Breast epithelium (tissue), 4 donors: ENCODE measurements at regions not wholly inside any gene's neighbourhood (a gene's known extent, or its start where the extent isn't known, plus 50 kb on each side); places are given as distances from the start of the nearest gene placed in this dataset.
"Not testable (repeated sequence)": the region's sequence is repeated elsewhere in the genome, so short reads cannot be mapped to it uniquely, and the experiment has no call there.

Experiments
- DNase-seq, 2 donors: peaks; one replicate each; pipeline ENCODE4 v3.0.0-alpha.2; 2019; ENCODE audit warnings: low spot score in 2 of 2
- H3K27ac ChIP-seq, 2 donors: fragments of 200-600 bp; sonication (generic) in 1 of 2; one replicate each; pipeline ENCODE4 v1.5.1; 2016 to 2019; ENCODE audit warnings: mild to moderate bottlenecking in 1 of 2
- H3K27me3 ChIP-seq, 2 donors: fragments of 200-600 bp; sonication (generic) in 1 of 2; one replicate each; pipeline versions ENCODE4 v1.5.1 to v1.6.0; 2017 to 2019; ENCODE audit warnings: control low read depth in 1 of 2, mild to moderate bottlenecking in 1 of 2
- H3K36me3 ChIP-seq: fragments of 200-600 bp; one replicate; pipeline ENCODE4 v1.5.1; 2019
- H3K4me1 ChIP-seq, 2 donors: fragments of 200-600 bp; sonication (generic); one replicate each; pipeline ENCODE4 v1.5.1; 2016 to 2019; ENCODE audit warnings: control low read depth in 1 of 2
- H3K4me3 ChIP-seq, 3 donors: fragments of 200-600 bp; sonication (generic); 1 replicate in 2 of 3; 2 replicates in 1 of 3; pipeline ENCODE4 v1.5.1; 2016 to 2019; ENCODE audit warnings: mild to moderate bottlenecking in 3 of 3, moderate library complexity in 2 of 3
- H3K9me3 ChIP-seq, 2 donors: fragments of 200-600 bp; sonication (generic) in 1 of 2; one replicate each; pipeline ENCODE4 v1.5.1; 2016 to 2019; ENCODE audit warnings: control low read depth in 1 of 2
- CTCF ChIP-seq, 3 donors: fragments of 450-650 bp; IDR thresholded peaks; one replicate each; pipeline ENCODE4 v1.5.1; 2016 to 2017; ENCODE audit warnings: antibody characterized with exemption in 3 of 3, mild to moderate bottlenecking in 3 of 3, moderate library complexity in 3 of 3
- POLR2A ChIP-seq: fragments of 450-650 bp; IDR thresholded peaks from one replicate; pipeline ENCODE4 v1.6.1; 2016; ENCODE audit warnings: antibody characterized with exemption, mild to moderate bottlenecking, moderate library complexity
- POLR2AphosphoS5 ChIP-seq, 3 donors: sonication (generic); formaldehyde crosslinking; IDR thresholded peaks; one replicate each; pipeline ENCODE4 v1.6.1; 2017; ENCODE audit warnings: antibody characterized with exemption in 3 of 3
- intact Hi-C: fragments of 100-400 bp; cut with DNase I; formaldehyde crosslinking; loops from one replicate; pipeline ENCODE4 v1.15.1; 2023; ENCODE audit warnings: low total_unique reads

- DNase-seq, result no peak
- no peak for TF ChIP-seq POLR2A
- intact Hi-C loops, result no loop called here
- Histone ChIP-seq H3K27me3 (no peaks in the 10 kb centered on the region), H3K4me3 (no peak overlapping the region), H3K36me3 (no peaks in the 10 kb centered on the region), H3K27ac (no peak overlapping the region), H3K9me3 (peaks cover 0 to 9% of the 10 kb centered on the region in 2 donors), H3K4me1 (no peaks in the 10 kb centered on the region)
Measured at GRCh38 chr3:72613871-72614270, 234.4 kb downstream of the SHQ1 start.

- intact Hi-C loops, H3K4me3 ChIP-seq, H3K9me3 ChIP-seq, H3K27me3 ChIP-seq, H3K36me3 ChIP-seq, H3K4me1 ChIP-seq, H3K27ac ChIP-seq, DNase-seq: not testable (repeated sequence)
Measured at GRCh38 chr3:72609114-72609513, 239.1 kb downstream of the SHQ1 start.

- no peak for TF ChIP-seq CTCF (IDR thresholded peaks at IDR 0.05)
- Histone ChIP-seq H3K36me3 (no peaks in the 10 kb centered on the region), H3K4me1 (no peaks in the 10 kb centered on the region), H3K9me3 (no peaks in the 10 kb centered on the region), H3K4me3 (no peak overlapping the region), H3K27me3 (no peaks in the 10 kb centered on the region), H3K27ac (no peak overlapping the region)
- DNase-seq, result no peak
- intact Hi-C loops, result no loop called here
Measured at GRCh38 chr3:72606005-72606800, 242.0 kb downstream of the SHQ1 start.

DNA sequence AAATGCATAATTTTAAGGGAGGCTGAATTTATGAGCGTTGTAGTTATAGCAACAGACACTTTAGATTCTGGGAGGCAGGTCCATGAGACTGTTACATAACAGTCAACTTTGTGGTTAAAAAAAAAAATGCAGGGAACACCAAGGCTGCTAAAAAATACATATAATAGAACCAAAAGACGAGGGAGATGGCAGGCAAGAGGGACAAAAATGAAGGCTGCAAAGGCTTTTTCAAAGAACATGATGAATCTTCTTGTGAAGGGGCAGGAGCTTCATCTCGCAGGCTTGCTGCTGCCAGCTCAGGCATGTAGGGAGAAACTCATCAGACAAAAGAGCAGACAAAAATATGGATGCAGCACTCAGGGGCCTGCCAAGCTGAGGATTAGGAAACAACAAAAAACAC is 243.9 kb downstream of the SHQ1 start:
- H3K4me1 ChIP-seq, result no peaks in the 10 kb centered on the region
- H3K4me3 ChIP-seq, result no peak overlapping the region
- H3K9me3 ChIP-seq, result no peaks in the 10 kb centered on the region
- no peak for TF ChIP-seq POLR2A
- no peak for TF ChIP-seq POLR2AphosphoS5 (IDR thresholded peaks at IDR 0.05)
- intact Hi-C loops, result no loop called here
- no peaks in the 10 kb centered on the region for H3K27me3 ChIP-seq
- no peak for DNase-seq
- H3K36me3 ChIP-seq, result no peaks in the 10 kb centered on the region
- no peak overlapping the region for H3K27ac ChIP-seq

DNA sequence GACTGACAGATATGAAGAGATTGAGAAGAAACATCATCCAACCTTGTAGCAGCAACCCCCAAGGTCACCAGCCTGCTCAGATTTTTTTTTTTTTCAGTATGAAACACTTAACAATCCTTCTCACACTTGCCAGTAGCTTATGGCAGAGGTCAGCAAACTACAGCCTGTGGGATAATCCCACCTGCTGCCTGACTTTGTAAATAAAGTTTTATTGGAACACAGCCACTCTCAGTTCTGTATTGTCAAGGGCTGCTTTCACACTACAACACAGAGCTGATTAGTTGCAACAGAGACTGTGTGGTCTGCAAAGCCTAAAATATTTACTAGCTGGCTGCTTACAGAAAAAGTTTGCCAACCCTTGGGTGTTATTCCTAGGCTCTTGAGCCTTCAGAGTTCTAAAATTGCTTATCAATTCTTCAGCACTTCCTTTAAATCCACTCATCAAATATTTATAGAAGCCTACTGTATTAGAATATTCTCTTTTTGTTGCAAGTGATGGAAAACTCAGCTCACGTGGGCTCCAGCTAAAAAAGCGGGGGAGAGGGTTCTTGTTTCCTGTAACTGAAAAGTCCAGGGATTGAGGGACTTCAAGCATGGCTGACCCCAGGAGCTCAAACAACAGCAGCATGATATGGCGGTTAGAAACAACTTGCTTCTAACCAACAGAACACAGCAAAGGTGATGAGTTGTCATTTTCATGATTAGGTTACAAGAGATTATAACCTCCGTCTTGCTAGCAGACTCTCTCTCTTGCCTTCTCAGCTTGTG is 246.1 kb downstream of the SHQ1 start:
- no peak overlapping the region for H3K4me3 ChIP-seq
- H3K27ac ChIP-seq, result no peak overlapping the region
- no peaks in the 10 kb centered on the region for H3K27me3 ChIP-seq
- no peak for DNase-seq
- H3K36me3 ChIP-seq, result no peaks in the 10 kb centered on the region
- intact Hi-C loops, result no loop called here
- no peak for TF ChIP-seq POLR2AphosphoS5 (IDR thresholded peaks at IDR 0.05)
- no peak for TF ChIP-seq POLR2A
- no peak for TF ChIP-seq CTCF (IDR thresholded peaks at IDR 0.05)
- H3K4me1 ChIP-seq, result no peaks in the 10 kb centered on the region
- H3K9me3 ChIP-seq, result no peaks in the 10 kb centered on the region

DNA sequence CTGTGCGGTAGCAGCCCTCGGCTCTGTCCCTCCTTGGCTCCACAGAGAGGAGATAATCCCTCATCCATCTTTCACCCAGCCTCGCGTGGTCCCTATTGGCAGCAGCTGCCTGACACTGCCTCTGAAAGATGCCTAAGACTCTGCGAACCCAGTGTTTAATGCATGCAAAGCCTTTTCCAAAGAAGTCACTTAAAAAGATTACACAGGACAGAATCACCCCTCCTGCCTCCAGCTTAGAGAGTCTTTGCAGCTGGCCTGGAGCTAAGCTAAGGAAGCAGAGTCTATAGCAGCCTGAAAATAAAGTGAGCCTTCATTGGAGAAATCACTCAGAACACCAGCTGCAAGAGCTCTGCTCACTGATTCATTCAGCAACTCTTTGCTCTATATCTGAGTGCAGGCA is 247.2 kb downstream of the SHQ1 start:
- Histone ChIP-seq H3K27me3 (no peaks in the 10 kb centered on the region), H3K4me1 (no peaks in the 10 kb centered on the region), H3K27ac (no peak overlapping the region), H3K36me3 (no peaks in the 10 kb centered on the region), H3K4me3 (no peak overlapping the region), H3K9me3 (no peaks in the 10 kb centered on the region)
- intact Hi-C loops, result no loop called here
- no peak for TF ChIP-seq POLR2A
- no peak for TF ChIP-seq POLR2AphosphoS5 (IDR thresholded peaks at IDR 0.05)
- TF ChIP-seq CTCF (IDR thresholded peaks at IDR 0.05), result no peak
- DNase-seq, result no peak
